Natural killer cell (primary cell): ENCODE measurements at regions not wholly inside any gene's neighbourhood (a gene's known extent, or its start where the extent isn't known, plus 50 kb on each side); places are given as distances from the start of the nearest gene placed in this dataset.
A peak's percentile ranks its signal among the peaks of the same experiment; 100 is the strongest.

Experiments used
- ATAC-seq, 3 donors: fragments of 150-1000 bp in 2 of 3; fragments of 200-7000 bp in 1 of 3; cut with Tn5 transposase; 1 replicate in 1 of 3; 2 replicates in 2 of 3; pipeline ENCODE4 v1.10.0; 2021; ENCODE audit warnings: mild to moderate bottlenecking in 2 of 3, moderate library complexity in 2 of 3
- DNase-seq, 2 donors: peaks; one replicate each; pipeline versions ENCODE4 v3.0.0 to v3.0.0-alpha.2; 2013 to 2021; ENCODE audit warnings: mixed read lengths in 1 of 2
- H3K27ac ChIP-seq: one replicate; pipeline ENCODE4 v1.5.1; 2013; ENCODE audit warnings: mild to moderate bottlenecking, low read length
- H3K27me3 ChIP-seq: one replicate; pipeline ENCODE4 v1.6.1; 2013; ENCODE audit warnings: low read length; ENCODE audit not compliant: control insufficient read depth, insufficient read depth
- H3K36me3 ChIP-seq: one replicate; pipeline ENCODE4 v1.6.1; 2013; ENCODE audit warnings: low read length; ENCODE audit not compliant: control insufficient read depth, insufficient read depth
- H3K4me1 ChIP-seq: one replicate; pipeline ENCODE4 v1.6.1; 2013; ENCODE audit warnings: low read length; ENCODE audit not compliant: control insufficient read depth, insufficient read depth
- H3K4me3 ChIP-seq: one replicate; pipeline ENCODE4 v1.5.1; 2013; ENCODE audit warnings: low read length
- H3K9me3 ChIP-seq: one replicate; pipeline ENCODE4 v1.6.1; 2013; ENCODE audit warnings: low read length; ENCODE audit not compliant: control insufficient read depth, insufficient read depth
- H3K27ac Mint-ChIP-seq, 2 donors: one replicate each; pipeline ENCODE4 v1.8.0; 2022; ENCODE audit warnings: mild to moderate bottlenecking in 2 of 2, mixed read lengths in 2 of 2, moderate library complexity in 1 of 2
- H3K27me3 Mint-ChIP-seq, 2 donors: one replicate each; pipeline ENCODE4 v1.8.0; 2022; ENCODE audit warnings: low read depth in 2 of 2, mixed read lengths in 2 of 2
- H3K36me3 Mint-ChIP-seq: one replicate; pipeline ENCODE4 v1.8.0; 2022; ENCODE audit warnings: mixed read lengths
- H3K4me1 Mint-ChIP-seq, 2 donors: one replicate each; pipeline ENCODE4 v1.8.0; 2022; ENCODE audit warnings: mixed read lengths in 2 of 2
- H3K4me3 Mint-ChIP-seq: one replicate; pipeline ENCODE4 v1.8.0; 2022; ENCODE audit warnings: mild to moderate bottlenecking, moderate library complexity, mixed read lengths
- H3K9me3 Mint-ChIP-seq, 2 donors: one replicate each; pipeline ENCODE4 v1.8.0; 2022; ENCODE audit warnings: mixed read lengths in 2 of 2
- WGBS: methylation state at CpG from one replicate; pipeline ENCODE4 v1.1.7; 2013; ENCODE audit warnings: missing lambda C conversion rate; ENCODE audit not compliant: insufficient coverage; 5-methylcytosine and 5-hydroxymethylcytosine counted together
- intact Hi-C: fragments of 100-400 bp; cut with micrococcal nuclease; formaldehyde crosslinking; loops from one replicate; pipeline ENCODE4 v1.14.2; 2022
- TF ChIP-seq, protein P1 (sequence below): fragments of 200-600 bp; IDR thresholded peaks from one replicate; pipeline ENCODE4 v1.8.0; 2022; ENCODE audit warnings: antibody characterized with exemption

- Histone ChIP-seq H3K27ac (no peak overlapping the region), H3K36me3 (no peaks in the 10 kb centered on the region), H3K27me3 (no peaks in the 10 kb centered on the region), H3K4me1 (no peaks in the 10 kb centered on the region), H3K9me3 (no peaks in the 10 kb centered on the region), H3K4me3 (no peak overlapping the region)
- DNase-seq = no peak
- TF ChIP-seq, protein P1, sequence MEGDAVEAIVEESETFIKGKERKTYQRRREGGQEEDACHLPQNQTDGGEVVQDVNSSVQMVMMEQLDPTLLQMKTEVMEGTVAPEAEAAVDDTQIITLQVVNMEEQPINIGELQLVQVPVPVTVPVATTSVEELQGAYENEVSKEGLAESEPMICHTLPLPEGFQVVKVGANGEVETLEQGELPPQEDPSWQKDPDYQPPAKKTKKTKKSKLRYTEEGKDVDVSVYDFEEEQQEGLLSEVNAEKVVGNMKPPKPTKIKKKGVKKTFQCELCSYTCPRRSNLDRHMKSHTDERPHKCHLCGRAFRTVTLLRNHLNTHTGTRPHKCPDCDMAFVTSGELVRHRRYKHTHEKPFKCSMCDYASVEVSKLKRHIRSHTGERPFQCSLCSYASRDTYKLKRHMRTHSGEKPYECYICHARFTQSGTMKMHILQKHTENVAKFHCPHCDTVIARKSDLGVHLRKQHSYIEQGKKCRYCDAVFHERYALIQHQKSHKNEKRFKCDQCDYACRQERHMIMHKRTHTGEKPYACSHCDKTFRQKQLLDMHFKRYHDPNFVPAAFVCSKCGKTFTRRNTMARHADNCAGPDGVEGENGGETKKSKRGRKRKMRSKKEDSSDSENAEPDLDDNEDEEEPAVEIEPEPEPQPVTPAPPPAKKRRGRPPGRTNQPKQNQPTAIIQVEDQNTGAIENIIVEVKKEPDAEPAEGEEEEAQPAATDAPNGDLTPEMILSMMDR = no peak
- H3K27ac Mint-ChIP-seq = no peak overlapping the region
- no peaks in the 10 kb centered on the region for H3K36me3 Mint-ChIP-seq
- intact Hi-C loops = no loop called here
- H3K9me3 Mint-ChIP-seq = no peaks in the 10 kb centered on the region
- no peak overlapping the region for H3K4me3 Mint-ChIP-seq
- no peak for ATAC-seq
- H3K27me3 Mint-ChIP-seq = no peaks in the 10 kb centered on the region
- H3K4me1 Mint-ChIP-seq = no peaks in the 10 kb centered on the region
- WGBS = 86% methylated on average over 2 of the region's 2 CpGs
Measured at GRCh38 chr11:104813532-104813931, 84.7 kb downstream of the CASP12 start.

DNA sequence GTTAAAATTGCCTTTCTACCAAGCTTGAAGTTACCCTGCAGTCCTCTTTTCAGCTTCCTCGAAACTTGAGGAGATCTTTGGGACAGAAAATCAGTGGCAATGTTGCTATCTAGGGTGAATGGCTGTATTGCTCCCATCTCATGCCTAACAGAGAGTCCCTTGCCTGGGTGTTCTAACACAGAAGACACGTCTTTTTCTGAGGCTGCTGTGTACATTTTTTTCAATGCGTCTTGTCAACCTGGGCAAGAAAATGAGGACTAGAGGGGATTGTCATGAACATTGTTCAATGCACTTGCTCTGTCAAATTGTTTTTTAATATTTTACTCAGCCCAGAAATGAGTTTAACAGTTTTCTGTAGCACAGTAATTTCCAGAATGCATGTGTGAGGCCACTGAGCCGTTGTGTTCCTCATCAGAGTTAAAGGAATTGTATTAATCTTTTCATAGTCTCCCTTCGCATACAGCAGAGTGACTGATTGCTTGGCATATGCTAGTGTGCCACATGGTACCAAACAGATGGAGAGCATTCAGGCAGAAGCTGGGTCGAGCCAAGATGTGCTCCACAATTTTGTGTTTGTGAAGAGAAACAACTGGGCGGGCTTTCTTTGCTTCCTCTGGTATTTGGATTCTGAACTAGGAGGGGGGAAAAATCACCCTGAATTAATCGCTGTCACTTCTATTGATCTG is 86.0 kb downstream of the CASP12 start:
- Mint-ChIP-seq H3K9me3 (no peaks in the 10 kb centered on the region), H3K4me1 (no peaks in the 10 kb centered on the region), H3K36me3 (no peaks in the 10 kb centered on the region), H3K27ac (no peak overlapping the region), H3K4me3 (no peak overlapping the region), H3K27me3 (no peaks in the 10 kb centered on the region)
- no peaks in the 10 kb centered on the region for H3K27me3 ChIP-seq
- no peaks in the 10 kb centered on the region for H3K9me3 ChIP-seq
- H3K4me3 ChIP-seq = no peak overlapping the region
- intact Hi-C loops = no loop called here
- TF ChIP-seq, protein P1 = no peak
- H3K4me1 ChIP-seq = no peaks in the 10 kb centered on the region
- no peak for DNase-seq
- ATAC-seq = no peak
- WGBS = 79% methylated on average over 7 of the region's 8 CpGs
- H3K36me3 ChIP-seq = no peaks in the 10 kb centered on the region
- H3K27ac ChIP-seq = no peak overlapping the region

DNA sequence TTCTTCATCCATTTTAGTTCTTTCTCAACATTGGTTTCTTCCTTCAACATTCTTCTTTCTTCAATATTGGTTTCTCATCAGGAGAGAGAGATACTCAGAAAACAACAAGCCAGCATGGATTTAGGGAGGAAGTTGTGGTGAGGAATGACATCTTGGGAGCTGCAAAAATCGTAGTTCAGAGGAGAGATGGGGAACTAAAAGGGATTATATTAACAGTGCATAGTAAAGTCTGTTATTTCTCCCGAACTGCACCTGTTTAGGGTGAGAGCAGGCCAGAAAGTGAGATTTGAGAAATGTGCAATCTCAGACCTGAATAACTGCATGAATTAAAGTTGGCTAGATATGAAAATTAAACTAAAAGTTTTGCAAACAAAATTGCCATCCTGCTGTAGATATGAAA is 94.5 kb downstream of the CASP12 start:
- Mint-ChIP-seq H3K9me3 (no peaks in the 10 kb centered on the region), H3K27ac (no peak overlapping the region), H3K36me3 (peaks cover 1% of the 10 kb centered on the region), H3K4me1 (peaks cover 9 to 11% of the 10 kb centered on the region in 2 donors), H3K27me3 (no peaks in the 10 kb centered on the region), H3K4me3 (no peak overlapping the region)
- Histone ChIP-seq H3K4me1 (peaks cover 4% of the 10 kb centered on the region), H3K9me3 (no peaks in the 10 kb centered on the region), H3K4me3 (no peak overlapping the region), H3K27me3 (no peaks in the 10 kb centered on the region), H3K27ac (no peak overlapping the region), H3K36me3 (no peaks in the 10 kb centered on the region)
- TF ChIP-seq, protein P1 = no peak
- 52% methylated on average over 2 of the region's 2 CpGs for WGBS
- DNase-seq (no peak), ATAC-seq (no peak)
- intact Hi-C loops = no loop called here

DNA sequence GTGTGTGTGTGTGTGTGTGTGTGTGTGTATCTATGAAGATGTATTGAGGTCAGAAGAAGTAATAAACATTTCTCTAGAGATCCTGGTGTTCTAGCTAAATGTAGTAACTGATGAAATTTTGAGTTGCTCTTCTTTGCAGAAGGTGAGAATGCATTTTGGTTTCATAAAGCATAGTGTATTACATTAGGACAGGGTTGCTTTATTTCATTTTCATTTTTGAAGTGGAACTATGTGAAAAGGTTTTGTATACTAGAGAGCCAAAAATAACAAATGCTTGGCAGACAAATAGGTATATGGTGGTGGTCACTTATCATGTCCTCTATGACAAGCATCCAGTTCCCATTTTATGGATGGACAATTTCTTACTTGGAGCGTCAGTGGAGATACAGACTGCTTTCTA is 99.0 kb downstream of the CASP12 start:
- H3K27me3 ChIP-seq = no peaks in the 10 kb centered on the region
- intact Hi-C loops = loop anchor here (5.0 kb wide), 1 partner anchor 92 kb away; no protein-coding TSS in a partner anchor
- WGBS = 93% methylated on average over 1 of the region's 1 CpG
- H3K27ac ChIP-seq = peak overlapping the region; percentile 66
- DNase-seq = peak in 1 of 2 donors; percentile 21
- H3K9me3 ChIP-seq = no peaks in the 10 kb centered on the region
- H3K36me3 ChIP-seq = no peaks in the 10 kb centered on the region
- Mint-ChIP-seq H3K36me3 (peaks cover 6% of the 10 kb centered on the region), H3K27ac (peak overlapping the region; percentile 86 to 91), H3K9me3 (no peaks in the 10 kb centered on the region), H3K4me1 (peaks cover 19 to 21% of the 10 kb centered on the region in 2 donors), H3K4me3 (peak overlapping the region; percentile 91), H3K27me3 (no peaks in the 10 kb centered on the region)
- peaks cover 4% of the 10 kb centered on the region for H3K4me1 ChIP-seq
- TF ChIP-seq, protein P1 = no peak
- peak overlapping the region; percentile 52 for H3K4me3 ChIP-seq
- peak; percentile 71 to 80 (median 78) for ATAC-seq
